HG02884 (cell line): ENCODE measurements at regions not wholly inside any gene's neighbourhood (a gene's known extent, or its start where the extent isn't known, plus 50 kb on each side); places are given as distances from the start of the nearest gene placed in this dataset.
"Not testable (repeated sequence)": the region's sequence is repeated elsewhere in the genome, so short reads cannot be mapped to it uniquely, and the experiment has no call there.

ENCODE experiments used
- ATAC-seq: cut with Tn5 transposase; IDR thresholded peaks from one replicate; pipeline ENCODE4 v1.9.1; 2021; ENCODE audit warnings: mild to moderate bottlenecking, moderate library complexity; ENCODE audit not compliant: unreplicated experiment

DNA sequence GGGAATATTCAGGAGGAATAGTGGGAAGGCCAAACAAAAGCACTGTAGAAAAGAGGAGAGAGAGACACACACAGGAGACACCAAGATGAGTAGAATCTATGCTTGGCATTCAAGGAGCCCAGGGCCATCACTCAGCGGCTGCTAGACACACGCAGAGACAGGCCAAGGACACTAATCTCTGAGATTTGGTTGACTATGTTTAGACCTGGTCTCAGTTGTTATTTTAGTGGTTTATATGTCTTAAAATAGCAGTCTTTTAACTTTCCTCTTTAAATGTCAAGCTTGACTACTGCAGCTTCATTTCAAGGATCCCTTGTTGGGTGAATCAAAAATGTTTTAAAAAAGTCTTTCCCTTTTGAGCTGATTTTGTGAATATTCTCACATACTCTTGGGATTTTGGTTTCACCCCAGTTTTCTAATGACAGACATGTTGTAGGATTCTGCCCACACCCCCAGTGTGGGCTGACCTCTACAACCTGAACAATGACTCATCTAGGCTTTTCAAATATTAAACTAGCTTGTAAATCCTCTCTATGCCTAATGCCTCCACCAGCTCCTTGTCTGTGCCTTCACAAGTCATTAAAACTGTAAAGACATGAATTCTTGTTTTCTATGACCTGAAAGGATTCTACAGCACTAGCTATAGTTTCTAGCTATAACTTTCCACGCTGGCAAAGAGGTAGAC, 142.7 kb upstream of the EXOC2 start:
- peak; percentile 72 for ATAC-seq

DNA sequence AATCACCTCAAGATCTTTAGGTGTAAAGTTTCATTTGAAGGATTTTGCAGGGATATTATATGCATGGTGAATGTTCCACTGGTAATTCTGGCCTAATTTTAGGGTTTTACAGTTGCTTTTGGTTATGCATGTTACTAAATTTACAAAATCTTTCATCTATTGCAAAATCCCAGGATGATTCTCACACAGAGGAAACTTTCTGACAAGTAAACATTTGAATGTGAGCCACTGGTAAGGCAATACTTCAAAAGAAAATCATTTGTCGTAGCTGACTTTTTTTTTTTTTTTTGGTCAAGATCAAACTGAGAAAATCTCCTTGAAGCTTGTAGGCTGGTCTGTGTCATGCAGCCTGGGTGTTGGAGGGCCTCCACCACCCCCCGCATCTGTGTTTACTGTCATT, 141.9 kb upstream of the EXOC2 start:
- no peak for ATAC-seq

DNA sequence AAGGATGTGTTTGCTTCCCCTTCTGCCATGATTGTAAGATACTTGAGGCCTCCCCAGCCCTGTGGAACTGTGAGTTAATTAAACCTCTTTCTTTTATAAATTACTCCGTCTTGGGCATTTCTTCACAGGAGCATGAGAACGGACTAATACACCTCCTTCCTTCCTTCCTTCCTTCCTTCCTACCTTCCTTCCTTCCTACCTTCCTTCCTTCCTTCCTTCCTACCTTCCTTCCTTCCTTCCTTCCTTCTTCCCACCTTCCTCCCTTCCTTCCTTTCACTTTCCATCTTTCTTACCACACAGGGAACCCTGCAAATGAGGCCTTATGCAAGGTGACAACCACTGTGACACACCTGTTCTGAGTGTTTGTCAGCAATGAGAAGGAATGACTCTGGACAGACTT, 141.3 kb upstream of the EXOC2 start:
- ATAC-seq = no peak

DNA sequence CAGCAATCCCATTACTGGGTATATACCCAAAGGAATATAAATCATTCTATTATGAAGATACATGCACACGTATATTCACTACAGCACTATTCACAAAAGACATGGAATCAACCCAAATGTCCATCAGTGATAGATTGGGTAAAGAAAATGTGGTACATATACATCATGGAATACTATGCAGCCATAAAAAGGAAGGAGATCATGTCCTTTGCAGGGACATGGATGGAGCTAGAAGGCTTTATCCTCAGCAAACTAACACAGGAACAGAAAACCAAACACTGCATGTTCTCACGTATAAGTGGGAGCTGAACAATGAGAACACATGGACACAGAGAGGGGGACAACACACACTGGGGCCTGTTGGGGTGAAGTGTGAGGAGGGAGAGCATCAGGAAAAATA, 139.9 kb upstream of the EXOC2 start:
- not testable (repeated sequence) for ATAC-seq

DNA sequence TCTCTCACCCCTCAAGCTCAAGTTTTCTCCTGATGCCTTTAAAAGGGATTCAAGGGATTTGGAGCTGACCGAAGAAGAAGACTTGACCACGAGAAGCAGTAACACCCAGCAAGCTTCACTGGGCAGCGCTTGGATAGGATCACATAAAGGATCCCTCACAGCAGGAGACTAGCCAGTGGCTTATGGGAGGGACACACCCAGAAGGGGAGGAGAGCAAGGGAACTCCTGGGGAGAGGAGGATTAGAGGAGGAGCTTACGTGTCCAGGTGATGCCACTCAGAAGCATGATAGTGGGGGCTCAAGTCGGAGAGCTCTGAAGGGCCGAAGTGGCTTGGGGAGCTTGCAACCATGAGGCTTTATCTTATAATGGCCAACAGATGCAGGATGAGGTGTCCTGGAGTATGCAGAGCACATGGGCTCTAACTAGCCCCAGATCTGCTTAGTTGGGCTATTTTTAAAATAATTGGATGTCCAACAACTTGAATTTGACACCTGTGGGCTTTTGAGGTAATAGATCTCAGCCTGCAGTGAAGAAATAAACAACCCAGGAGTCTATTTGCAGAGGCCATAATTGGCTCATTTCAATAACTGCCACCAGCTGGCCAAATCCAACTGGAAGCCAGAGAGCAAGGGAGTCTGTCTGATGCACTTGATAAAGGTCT, 137.9 kb upstream of the EXOC2 start:
- ATAC-seq = no peak

DNA sequence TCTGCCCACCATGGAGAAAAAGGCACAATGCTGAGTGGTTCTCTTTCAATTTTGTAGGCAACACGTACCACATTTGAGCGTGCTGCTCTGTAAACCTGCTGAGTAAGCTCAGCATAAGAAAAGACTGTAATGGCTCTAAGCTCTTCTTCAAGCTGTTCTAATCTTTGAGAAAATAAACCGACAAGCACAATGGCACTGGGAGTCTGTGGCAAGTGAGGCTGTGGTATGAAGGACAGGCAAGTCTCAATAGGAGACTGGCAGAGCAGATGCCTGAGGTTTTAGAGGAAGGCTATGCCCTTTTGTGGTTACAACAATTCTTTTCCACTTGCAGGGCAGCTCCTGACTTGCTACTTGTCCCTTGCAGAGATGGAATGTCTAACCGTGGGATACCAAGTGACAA, 136.7 kb upstream of the EXOC2 start:
- no peak for ATAC-seq

DNA sequence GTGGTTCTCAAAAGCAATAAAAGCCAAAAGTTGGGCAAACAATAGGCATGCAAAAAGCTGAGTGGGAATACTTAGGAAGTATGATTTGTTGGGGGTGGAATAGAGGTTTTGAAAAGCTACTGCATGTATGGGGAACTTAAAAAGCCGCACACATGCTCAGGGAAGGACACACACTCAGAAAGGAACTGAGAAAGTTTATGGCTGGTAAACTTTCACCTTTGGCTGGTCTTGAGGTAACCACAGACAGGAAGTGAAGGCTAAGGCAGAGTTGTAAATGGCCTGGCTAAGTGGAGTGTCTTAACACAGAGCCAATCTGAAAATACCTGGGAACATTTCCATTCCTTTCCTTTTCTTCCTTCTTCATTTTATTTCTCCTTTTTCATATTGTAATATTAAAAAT, 134.5 kb upstream of the EXOC2 start:
- no peak for ATAC-seq

DNA sequence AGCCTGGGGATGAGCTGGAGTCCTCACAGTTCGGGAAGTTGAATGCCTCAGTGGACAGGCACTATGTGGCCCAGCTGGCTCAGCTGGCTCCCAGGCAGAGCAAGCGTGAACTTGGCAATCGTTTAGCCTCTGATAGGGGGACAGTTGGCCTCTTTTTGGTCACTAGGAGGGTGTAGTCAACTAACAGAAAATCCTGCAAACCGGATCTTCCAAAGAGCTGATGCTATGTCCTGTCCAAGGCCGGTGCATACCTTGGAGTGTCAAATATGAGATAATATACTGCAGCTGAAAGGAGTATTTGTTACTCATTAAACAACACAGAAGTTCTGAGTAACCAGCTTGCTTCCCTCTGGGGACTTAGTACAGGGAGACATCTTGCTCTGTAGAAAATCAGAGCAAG, 126.2 kb upstream of the EXOC2 start:
- no peak for ATAC-seq

DNA sequence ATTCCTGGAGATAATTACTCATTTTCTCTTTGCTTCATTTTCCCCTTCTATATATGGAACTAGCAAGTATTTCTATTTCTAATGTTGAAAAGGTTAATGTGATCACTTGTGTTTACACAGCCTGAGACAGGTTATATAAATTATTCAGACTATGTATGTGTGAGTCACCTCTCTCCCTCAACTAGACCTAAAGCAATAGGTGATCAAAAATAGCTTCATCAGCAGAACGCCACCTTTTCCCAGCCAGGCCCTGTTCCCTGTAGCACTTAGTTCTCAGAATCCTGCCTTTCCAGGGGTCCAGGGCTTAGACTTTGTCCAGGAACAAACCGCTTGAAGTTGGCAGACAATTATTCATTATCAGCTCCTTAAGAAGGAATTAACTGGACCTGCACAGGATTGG, 125.3 kb upstream of the EXOC2 start:
- no peak for ATAC-seq

DNA sequence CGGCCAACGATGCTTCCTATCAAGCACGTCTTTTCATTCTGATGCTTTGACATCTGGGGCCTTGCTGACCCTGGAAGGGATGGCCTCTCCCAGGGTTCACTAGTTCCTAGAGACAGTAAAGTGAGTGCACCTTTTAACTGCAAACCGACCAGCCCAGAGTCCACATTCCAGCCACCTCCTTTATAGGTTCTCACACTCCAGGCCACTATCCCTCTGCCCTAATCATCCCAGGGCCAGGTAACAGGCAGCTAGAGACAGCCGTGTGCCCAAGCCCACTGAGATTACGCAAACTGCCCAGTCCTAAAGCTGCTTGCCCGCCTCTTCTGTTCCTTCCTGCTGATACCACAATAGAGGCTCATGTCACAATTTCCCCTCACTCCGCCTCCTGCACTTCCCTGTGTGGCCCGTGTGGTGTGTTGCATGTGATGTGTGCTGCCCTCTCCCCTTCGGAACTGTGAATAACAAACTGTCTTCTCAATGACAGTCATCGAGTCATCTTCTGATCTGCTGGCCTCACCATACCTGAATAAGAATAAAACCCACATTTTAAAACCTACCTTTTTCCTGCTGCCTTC, 123.7 kb upstream of the EXOC2 start:
- ATAC-seq = no peak

DNA sequence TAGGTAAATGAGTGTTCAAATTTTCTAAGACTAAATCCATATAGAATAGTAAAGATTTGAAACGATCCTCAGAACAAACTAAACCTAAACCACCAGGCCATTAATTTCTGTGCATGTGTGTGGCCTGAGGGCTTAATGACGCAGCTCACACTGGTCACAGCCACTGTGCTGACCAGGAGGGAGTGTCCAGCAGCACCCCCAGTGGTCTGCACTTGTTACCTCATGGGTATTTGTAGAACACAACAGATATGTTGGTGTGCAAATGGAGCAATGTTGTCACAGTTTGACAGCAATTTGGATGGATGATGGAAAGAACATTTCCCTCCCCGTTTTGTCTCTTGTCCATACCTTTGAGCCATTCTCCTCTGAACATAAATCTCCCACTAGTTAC, 122.4 kb upstream of the EXOC2 start:
- ATAC-seq = no peak

DNA sequence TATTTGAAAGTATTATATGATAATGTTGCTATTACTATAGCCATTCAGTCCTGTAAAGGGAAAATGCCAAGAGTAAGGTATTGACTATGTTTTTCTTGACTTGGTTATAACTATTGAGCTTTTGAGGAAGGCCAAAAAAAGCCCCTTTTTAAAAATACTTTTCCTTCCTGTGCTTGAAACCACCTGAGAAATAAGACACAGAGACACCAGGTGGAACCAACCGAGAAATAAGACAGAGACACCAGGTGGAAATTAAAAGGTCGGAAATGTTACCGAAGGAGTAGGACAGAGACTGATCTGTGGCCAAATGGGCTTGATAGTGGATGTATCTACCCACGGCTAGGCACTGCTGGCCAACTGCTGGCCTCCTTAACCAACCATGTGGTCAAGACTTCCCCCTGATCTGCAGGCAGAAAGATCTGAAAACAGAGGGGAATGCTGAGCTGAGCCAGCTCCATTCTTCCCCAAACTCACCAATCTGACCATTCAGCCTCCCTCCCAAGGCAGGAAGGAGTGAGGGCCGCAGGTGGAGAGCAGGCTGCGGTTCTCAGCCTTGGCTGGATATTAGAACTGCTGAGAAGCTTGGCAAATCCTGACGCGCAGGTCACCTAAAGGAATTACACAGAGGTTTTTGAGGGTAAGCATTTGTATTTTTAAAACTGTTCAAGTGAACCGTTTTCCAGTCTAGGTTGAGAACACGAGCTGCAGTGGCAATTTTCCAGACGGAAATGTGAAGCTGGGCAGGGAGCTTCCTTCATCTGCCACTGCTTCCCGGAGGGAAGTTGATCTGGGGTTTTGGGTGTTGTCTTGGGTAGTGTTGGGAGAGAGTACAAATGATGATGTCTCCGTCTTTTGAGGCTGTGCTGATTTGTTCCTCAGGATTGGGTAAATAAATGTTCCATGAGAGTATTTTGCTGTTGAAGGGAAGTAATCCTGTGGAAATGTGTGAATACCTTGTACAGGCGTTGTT, 121.7 kb upstream of the EXOC2 start:
- no peak for ATAC-seq

DNA sequence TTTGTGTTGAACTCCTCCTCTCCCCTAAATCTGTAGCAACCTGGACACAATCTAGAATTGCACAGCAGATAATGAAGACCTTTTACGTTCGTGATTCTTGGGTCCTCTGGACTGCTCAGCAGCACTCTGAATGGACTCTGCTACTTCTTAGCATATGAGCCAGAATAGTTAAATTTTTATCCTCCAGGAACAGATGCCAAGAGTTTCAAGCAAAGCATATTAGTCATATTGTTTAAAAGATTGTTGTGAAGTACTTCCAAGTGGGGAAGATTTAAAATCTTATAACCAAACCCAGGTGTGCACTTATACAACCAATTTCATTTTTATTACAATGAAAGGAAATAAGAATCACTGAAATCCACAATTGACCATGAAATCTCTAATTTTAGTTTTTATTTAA, 118.9 kb upstream of the EXOC2 start:
- no peak for ATAC-seq

DNA sequence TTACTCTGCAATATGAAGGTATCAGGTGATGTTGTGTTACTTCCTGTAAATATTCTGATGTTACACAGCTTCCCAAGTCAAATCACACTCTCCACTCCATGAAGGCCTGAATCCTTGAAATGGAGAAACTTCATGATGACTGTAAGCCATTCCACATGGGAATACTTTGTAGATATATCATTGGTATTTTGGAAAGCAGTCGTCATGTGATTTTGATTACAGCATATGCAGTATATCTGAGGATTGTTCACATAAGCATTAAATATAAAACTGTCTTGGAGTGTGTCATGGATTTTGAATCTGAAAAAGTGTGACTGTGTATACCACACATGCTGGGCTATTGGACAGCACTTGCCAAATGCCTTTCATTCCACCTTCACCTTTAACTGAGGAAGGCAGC, 118.3 kb upstream of the EXOC2 start:
- no peak for ATAC-seq

DNA sequence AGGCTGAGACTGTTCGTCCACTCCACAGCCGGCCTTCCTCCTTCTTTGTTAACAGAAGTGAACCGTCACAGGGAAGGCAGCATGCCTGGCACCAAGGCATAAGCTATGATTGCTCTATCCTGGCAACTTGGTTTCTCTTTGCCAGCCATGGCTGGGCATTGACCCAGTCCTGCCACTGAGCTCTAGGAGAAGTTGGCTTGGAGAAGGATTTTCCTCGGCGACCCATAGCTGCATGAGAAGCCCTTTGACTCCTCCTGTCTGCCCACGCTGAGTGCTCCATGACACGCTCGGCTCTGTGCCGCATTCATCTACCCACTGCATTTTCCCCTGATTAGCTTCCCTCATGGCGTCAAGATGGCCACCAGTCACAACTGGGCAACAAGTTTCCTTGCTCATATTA, 111.8 kb upstream of the EXOC2 start:
- no peak for ATAC-seq

DNA sequence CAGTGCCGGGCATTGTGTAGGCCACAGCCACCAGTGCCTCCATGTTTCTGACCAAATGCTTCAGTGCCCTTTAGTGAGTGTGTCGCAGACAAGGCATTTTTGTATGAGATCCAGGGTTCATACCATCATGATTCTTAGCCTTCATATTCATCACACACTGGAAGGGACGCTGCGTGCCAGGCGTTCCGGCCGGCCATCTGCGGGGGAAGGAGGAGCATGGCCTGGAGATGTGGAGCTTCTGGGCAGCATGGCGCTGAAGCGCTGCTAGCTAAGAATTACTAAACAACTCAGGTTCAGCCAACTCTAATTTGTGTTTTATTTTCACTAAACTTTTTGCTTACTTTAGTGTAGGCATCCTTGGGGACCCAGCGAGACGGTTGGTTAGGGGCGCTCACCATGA, 111.4 kb upstream of the EXOC2 start:
- no peak for ATAC-seq

DNA sequence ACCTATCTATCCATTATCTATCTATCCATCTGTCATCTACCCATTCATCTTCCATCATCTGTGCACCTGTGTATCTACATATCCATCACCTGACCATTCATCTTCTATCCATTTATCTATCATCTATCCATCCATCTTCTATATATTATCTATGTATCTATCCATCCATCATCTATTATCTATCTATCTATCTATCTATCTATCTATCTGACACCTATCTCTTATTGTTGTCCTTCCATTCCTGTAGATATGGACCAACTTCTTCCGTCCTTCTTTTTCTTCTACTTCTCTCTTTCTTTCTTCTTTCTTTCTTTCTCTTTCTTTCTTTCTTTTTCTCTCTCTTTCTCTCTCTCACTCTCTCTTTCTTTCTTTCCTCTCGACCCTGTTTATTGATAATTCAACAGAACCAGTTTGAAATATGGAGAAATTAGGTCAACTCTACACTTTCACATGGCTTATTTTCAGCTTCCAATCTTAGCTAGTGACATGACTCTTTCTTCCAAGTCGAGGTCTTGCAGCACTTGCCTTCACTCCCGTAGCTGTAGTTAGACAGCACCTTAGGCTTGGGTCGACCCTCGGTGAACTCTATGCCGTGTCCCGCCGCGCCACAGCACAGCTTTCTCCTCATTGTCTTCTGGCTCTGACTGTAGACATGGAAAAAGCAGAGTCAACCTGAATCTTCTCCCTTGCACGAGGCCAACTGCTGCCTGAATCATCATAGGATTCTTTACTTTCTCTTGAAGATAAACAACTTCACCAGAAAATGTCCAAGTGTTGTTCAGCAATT, 110.4 kb upstream of the EXOC2 start:
- ATAC-seq = no peak

DNA sequence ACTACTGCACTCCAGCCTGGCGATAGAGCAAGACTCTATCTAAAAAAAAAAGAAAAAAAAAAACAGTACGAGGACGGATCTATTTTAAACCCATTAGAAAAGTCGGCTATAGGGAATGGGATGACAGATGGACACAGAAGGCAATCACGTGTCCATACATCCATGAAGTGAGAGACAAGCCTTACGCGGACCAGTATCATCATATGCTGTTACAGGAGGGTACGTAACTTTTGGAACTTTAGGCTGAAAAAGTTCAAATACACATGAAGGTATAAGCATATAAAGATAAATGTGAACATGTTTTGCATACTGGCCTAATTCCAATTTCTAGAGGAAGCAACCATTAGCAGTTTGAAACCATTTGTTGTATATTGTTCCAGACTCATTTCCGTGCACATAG, 109.8 kb upstream of the EXOC2 start:
- ATAC-seq = no peak

DNA sequence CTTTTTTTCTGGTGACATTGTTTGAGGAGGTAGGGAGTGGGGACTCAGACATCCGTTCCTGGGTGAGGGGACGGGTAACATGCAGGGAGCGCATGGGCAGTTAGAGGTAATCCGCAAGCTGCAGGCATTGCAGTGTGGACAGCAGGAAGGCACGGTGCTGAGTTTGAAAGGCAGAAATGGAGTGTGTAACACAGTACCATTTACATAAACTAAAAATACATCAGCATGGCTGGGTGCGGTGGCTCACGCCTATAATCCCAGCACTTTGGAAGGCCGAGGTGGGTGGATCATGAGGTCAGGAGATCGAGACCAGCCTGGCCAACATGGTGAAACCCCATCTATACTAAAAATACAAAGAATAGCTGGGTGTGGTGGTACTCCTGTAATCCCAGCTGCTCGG, 109.3 kb upstream of the EXOC2 start:
- ATAC-seq = not testable (repeated sequence)

DNA sequence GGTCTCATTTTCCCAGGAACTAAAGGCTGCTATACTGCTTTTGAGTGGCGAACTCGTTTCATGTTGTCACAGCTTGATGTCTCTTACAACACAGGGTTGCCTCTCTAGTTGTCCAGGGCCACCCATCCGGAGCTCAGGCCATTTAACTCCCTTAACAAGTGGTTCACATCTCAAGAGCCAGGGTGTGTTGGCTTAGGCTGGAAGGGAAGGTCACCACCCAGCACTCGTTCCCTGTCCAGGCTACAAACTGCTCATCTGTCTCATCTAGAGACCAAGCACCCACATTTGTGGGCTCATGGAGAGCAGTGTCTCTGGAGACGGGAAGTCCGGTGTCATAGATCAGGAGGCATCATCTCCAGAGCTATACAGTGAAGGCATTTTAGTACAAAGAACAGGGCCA, 106.8 kb upstream of the EXOC2 start:
- no peak for ATAC-seq
